ENCODE measurements at regions not wholly inside any gene's neighbourhood (a gene's known extent, or its start where the extent isn't known, plus 50 kb on each side); places are given as distances from the start of the nearest gene placed in this dataset.

DNA sequence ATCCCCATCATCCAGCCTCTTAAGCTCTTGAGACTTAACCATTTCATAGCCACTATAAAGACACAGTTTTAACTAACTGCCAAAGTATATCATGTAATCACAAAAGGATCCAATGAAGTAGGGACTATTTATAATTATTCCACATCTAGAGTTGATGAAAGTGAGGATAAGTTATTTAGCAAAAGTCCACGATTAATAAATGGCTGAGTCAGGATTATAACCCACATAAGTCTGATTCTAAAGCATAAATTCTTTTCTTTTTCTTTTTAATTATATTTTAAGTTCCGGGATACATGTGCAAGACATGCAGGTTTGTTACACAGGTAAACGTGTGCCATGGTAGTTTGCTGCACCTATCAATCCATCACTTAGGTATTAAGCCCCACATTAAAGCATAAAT lies 166.1 kb downstream of the PPP1R3A start:
- TF ChIP-seq, protein P1, sequence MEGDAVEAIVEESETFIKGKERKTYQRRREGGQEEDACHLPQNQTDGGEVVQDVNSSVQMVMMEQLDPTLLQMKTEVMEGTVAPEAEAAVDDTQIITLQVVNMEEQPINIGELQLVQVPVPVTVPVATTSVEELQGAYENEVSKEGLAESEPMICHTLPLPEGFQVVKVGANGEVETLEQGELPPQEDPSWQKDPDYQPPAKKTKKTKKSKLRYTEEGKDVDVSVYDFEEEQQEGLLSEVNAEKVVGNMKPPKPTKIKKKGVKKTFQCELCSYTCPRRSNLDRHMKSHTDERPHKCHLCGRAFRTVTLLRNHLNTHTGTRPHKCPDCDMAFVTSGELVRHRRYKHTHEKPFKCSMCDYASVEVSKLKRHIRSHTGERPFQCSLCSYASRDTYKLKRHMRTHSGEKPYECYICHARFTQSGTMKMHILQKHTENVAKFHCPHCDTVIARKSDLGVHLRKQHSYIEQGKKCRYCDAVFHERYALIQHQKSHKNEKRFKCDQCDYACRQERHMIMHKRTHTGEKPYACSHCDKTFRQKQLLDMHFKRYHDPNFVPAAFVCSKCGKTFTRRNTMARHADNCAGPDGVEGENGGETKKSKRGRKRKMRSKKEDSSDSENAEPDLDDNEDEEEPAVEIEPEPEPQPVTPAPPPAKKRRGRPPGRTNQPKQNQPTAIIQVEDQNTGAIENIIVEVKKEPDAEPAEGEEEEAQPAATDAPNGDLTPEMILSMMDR (conservative IDR thresholded peaks at IDR 0.05; ENCODE audit: low read length) = no peak
- no peak for TF ChIP-seq EZH2phosphoT487 (IDR thresholded peaks at IDR 0.05; ENCODE audit: borderline replicate concordance)
